ENCODE measurements at regions not wholly inside any gene's neighbourhood (a gene's known extent, or its start where the extent isn't known, plus 50 kb on each side); places are given as distances from the start of the nearest gene placed in this dataset.

- H3K4me3 Mint-ChIP-seq (ENCODE audit: unreplicated experiment) = no peak overlapping the region
Measured at GRCh38 chr3:177610262-177610661, 413.0 kb upstream of the TBL1XR1 start.

GRCh38 chr3:177610686-177611633 is 413.7 kb upstream of the TBL1XR1 start:
- H3K4me3 ChIP-seq (ENCODE audit: low read depth, low read length) = no peak overlapping the region
- H3K9me3 ChIP-seq = no peaks in the 10 kb centered on the region
- DNase-seq = no peak
- no peaks in the 10 kb centered on the region for H3K36me3 ChIP-seq (ENCODE audit: control insufficient read depth, insufficient read depth, low read length)
- ChIA-PET POLR2A (no interaction called here), CTCF (no interaction called here)
- H3K4me1 Mint-ChIP-seq (ENCODE audit: low read depth, unreplicated experiment) = peaks cover 16% of the 10 kb centered on the region
- intact Hi-C loops (cut with micrococcal nuclease; ENCODE audit: unreplicated experiment) = no loop called here
- H3K27me3 ChIP-seq (replicated peaks; ENCODE audit: control insufficient read depth, insufficient read depth, low read length) = no peaks in the 10 kb centered on the region
- no peak overlapping the region for H3K27ac Mint-ChIP-seq (ENCODE audit: unreplicated experiment)
- peaks cover 41% of the 10 kb centered on the region for H3K4me1 ChIP-seq
- BruUV-seq (replicated peaks) = no TSS peak
- TF ChIP-seq CTCF (IDR thresholded peaks at IDR 0.05; ENCODE audit: insufficient read depth in 1 of 2, low read depth in 1 of 2, low read length in 1 of 2, severe bottlenecking in 1 of 2, unreplicated experiment in 1 of 2) = no peak
- no peak overlapping the region for H3K4me3 Mint-ChIP-seq (ENCODE audit: unreplicated experiment)
- no peaks in the 10 kb centered on the region for H3K27me3 Mint-ChIP-seq (ENCODE audit: insufficient read depth, unreplicated experiment)
- no peaks in the 10 kb centered on the region for H3K36me3 Mint-ChIP-seq (ENCODE audit: insufficient read depth, unreplicated experiment)
- H3K9me3 Mint-ChIP-seq (ENCODE audit: unreplicated experiment) = no peaks in the 10 kb centered on the region

More at GRCh38 chr3:177610262-177610661, 413.0 kb upstream of the TBL1XR1 start:
- DNase-seq = no peak
- H3K4me1 Mint-ChIP-seq (ENCODE audit: low read depth, unreplicated experiment) = peaks cover 16% of the 10 kb centered on the region
- TF ChIP-seq CTCF (IDR thresholded peaks at IDR 0.05; ENCODE audit: insufficient read depth in 1 of 2, low read depth in 1 of 2, low read length in 1 of 2, severe bottlenecking in 1 of 2, unreplicated experiment in 1 of 2) = no peak
- no peak overlapping the region for H3K27ac Mint-ChIP-seq (ENCODE audit: unreplicated experiment)
- peaks cover 2% of the 10 kb centered on the region for H3K9me3 Mint-ChIP-seq (ENCODE audit: unreplicated experiment)
- BruUV-seq (replicated peaks) = no TSS peak
- H3K36me3 Mint-ChIP-seq (ENCODE audit: insufficient read depth, unreplicated experiment) = no peaks in the 10 kb centered on the region
- Histone ChIP-seq H3K36me3 (ENCODE audit: control insufficient read depth, insufficient read depth, low read length) (no peaks in the 10 kb centered on the region), H3K27me3 (replicated peaks; ENCODE audit: control insufficient read depth, insufficient read depth, low read length) (no peaks in the 10 kb centered on the region), H3K4me1 (peaks cover 41% of the 10 kb centered on the region), H3K4me3 (ENCODE audit: low read depth, low read length) (no peak overlapping the region), H3K9me3 (0 out of 2 replicates have a peak, but pooled peaks cover 2% of the 10 kb centered on the region)
- intact Hi-C loops (cut with micrococcal nuclease; ENCODE audit: unreplicated experiment) = no loop called here
- CTCF ChIA-PET = no interaction called here
- POLR2A ChIA-PET = no interaction called here
- H3K27me3 Mint-ChIP-seq (ENCODE audit: insufficient read depth, unreplicated experiment) = no peaks in the 10 kb centered on the region

- H3K27me3 ChIP-seq (replicated peaks; ENCODE audit: control insufficient read depth, insufficient read depth, low read length) = no peaks in the 10 kb centered on the region
- no peaks in the 10 kb centered on the region for H3K36me3 ChIP-seq (ENCODE audit: control insufficient read depth, insufficient read depth, low read length)
- Mint-ChIP-seq H3K9me3 (ENCODE audit: unreplicated experiment) (no peaks in the 10 kb centered on the region), H3K27ac (ENCODE audit: unreplicated experiment) (no peak overlapping the region), H3K27me3 (ENCODE audit: insufficient read depth, unreplicated experiment) (no peaks in the 10 kb centered on the region), H3K4me3 (ENCODE audit: unreplicated experiment) (no peak overlapping the region), H3K4me1 (ENCODE audit: low read depth, unreplicated experiment) (peaks cover 14% of the 10 kb centered on the region), H3K36me3 (ENCODE audit: insufficient read depth, unreplicated experiment) (no peaks in the 10 kb centered on the region)
- H3K9me3 ChIP-seq = no peaks in the 10 kb centered on the region
- no peak overlapping the region for H3K4me3 ChIP-seq (ENCODE audit: low read depth, low read length)
- peaks cover 38% of the 10 kb centered on the region for H3K4me1 ChIP-seq
- POLR2A ChIA-PET = no interaction called here
- CTCF ChIA-PET = no interaction called here
- intact Hi-C loops (cut with micrococcal nuclease; ENCODE audit: unreplicated experiment) = no loop called here
- BruUV-seq (replicated peaks) = no TSS peak
- DNase-seq = no peak
- TF ChIP-seq CTCF (IDR thresholded peaks at IDR 0.05; ENCODE audit: insufficient read depth in 1 of 2, low read depth in 1 of 2, low read length in 1 of 2, severe bottlenecking in 1 of 2, unreplicated experiment in 1 of 2) = no peak
Measured at GRCh38 chr3:177611752-177612334, 414.6 kb upstream of the TBL1XR1 start.

Measured in Caco-2 (cell line).